HG03175 (cell line): ENCODE measurements at regions not wholly inside any gene's neighbourhood (a gene's known extent, or its start where the extent isn't known, plus 50 kb on each side); places are given as distances from the start of the nearest gene placed in this dataset.

ENCODE experiments used
- ATAC-seq: cut with Tn5 transposase; IDR thresholded peaks from one replicate; pipeline ENCODE4 v1.9.1; 2021; ENCODE audit warnings: mild to moderate bottlenecking, moderate library complexity; ENCODE audit not compliant: unreplicated experiment

- no peak for ATAC-seq
These were observed 366.9 kb downstream of the EPHA4 start for GRCh38 chr2:221205103-221205673.

GRCh38 chr2:221210686-221211085 lies 361.4 kb downstream of the EPHA4 start:
- no peak for ATAC-seq

- no peak for ATAC-seq
These were observed 360.5 kb downstream of the EPHA4 start for GRCh38 chr2:221211653-221212052.

GRCh38 chr2:221212105-221212504 lies 360.0 kb downstream of the EPHA4 start:
- no peak for ATAC-seq

- no peak for ATAC-seq
These were observed 356.6 kb downstream of the EPHA4 start for GRCh38 chr2:221215487-221215886.

- ATAC-seq = no peak
These were observed 355.5 kb downstream of the EPHA4 start for GRCh38 chr2:221216636-221217035.

GRCh38 chr2:221225752-221226151 lies 346.4 kb downstream of the EPHA4 start:
- no peak for ATAC-seq

- ATAC-seq = no peak
These were observed 343.8 kb downstream of the EPHA4 start for GRCh38 chr2:221228214-221228769.

- no peak for ATAC-seq
These were observed 343.0 kb downstream of the EPHA4 start for GRCh38 chr2:221229099-221229498.

GRCh38 chr2:221231511-221231910 lies 340.6 kb downstream of the EPHA4 start:
- ATAC-seq = no peak

- ATAC-seq = no peak
These were observed 336.2 kb downstream of the EPHA4 start for GRCh38 chr2:221235941-221236340.

- ATAC-seq = no peak
These were observed 331.0 kb downstream of the EPHA4 start for GRCh38 chr2:221241072-221241471.

GRCh38 chr2:221243771-221244170 lies 328.3 kb downstream of the EPHA4 start:
- ATAC-seq = no peak

GRCh38 chr2:221245045-221245444 lies 327.1 kb downstream of the EPHA4 start:
- ATAC-seq = no peak

GRCh38 chr2:221245772-221246171 lies 326.3 kb downstream of the EPHA4 start:
- ATAC-seq = no peak

GRCh38 chr2:221254299-221254698 lies 317.8 kb downstream of the EPHA4 start:
- ATAC-seq = no peak

GRCh38 chr2:221255862-221256261 lies 316.2 kb downstream of the EPHA4 start:
- ATAC-seq = no peak

GRCh38 chr2:221258464-221258863 lies 313.6 kb downstream of the EPHA4 start:
- no peak for ATAC-seq

GRCh38 chr2:221262651-221263050 lies 309.5 kb downstream of the EPHA4 start:
- ATAC-seq = no peak

GRCh38 chr2:221263573-221263972 lies 308.5 kb downstream of the EPHA4 start:
- no peak for ATAC-seq

- ATAC-seq = no peak
These were observed 307.8 kb downstream of the EPHA4 start for GRCh38 chr2:221264318-221264717.

GRCh38 chr2:221267773-221268425 lies 304.2 kb downstream of the EPHA4 start:
- no peak for ATAC-seq

- ATAC-seq = no peak
These were observed 303.5 kb downstream of the EPHA4 start for GRCh38 chr2:221268631-221269030.
